ENCODE measurements at regions not wholly inside any gene's neighbourhood (a gene's known extent, or its start where the extent isn't known, plus 50 kb on each side); places are given as distances from the start of the nearest gene placed in this dataset.

GRCh38 chr6:145228962-145229582 lies 506.2 kb downstream of the EPM2A start:
- TF ChIP-seq, protein P1, sequence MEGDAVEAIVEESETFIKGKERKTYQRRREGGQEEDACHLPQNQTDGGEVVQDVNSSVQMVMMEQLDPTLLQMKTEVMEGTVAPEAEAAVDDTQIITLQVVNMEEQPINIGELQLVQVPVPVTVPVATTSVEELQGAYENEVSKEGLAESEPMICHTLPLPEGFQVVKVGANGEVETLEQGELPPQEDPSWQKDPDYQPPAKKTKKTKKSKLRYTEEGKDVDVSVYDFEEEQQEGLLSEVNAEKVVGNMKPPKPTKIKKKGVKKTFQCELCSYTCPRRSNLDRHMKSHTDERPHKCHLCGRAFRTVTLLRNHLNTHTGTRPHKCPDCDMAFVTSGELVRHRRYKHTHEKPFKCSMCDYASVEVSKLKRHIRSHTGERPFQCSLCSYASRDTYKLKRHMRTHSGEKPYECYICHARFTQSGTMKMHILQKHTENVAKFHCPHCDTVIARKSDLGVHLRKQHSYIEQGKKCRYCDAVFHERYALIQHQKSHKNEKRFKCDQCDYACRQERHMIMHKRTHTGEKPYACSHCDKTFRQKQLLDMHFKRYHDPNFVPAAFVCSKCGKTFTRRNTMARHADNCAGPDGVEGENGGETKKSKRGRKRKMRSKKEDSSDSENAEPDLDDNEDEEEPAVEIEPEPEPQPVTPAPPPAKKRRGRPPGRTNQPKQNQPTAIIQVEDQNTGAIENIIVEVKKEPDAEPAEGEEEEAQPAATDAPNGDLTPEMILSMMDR (IDR thresholded peaks at IDR 0.05), result no peak
- no peak for TF ChIP-seq EZH2 (IDR thresholded peaks at IDR 0.05; ENCODE audit: borderline replicate concordance, insufficient read depth, low read depth, low read length, poor library complexity, severe bottlenecking)
